Esophagus squamous epithelium (tissue), 4 donors: ENCODE measurements at regions not wholly inside any gene's neighbourhood (a gene's known extent, or its start where the extent isn't known, plus 50 kb on each side); places are given as distances from the start of the nearest gene placed in this dataset.

Source experiments
- POLR2A ChIP-seq, 4 donors: fragments of 450-650 bp; IDR thresholded peaks; one replicate each; pipeline ENCODE4 v1.6.1; 2017; ENCODE audit warnings: antibody characterized with exemption in 4 of 4, mild to moderate bottlenecking in 4 of 4, moderate library complexity in 3 of 4
- TF ChIP-seq, protein P1 (sequence below), 6 experiments: fragments of 450-650 bp in 4 of 6; fragments of 200-600 bp in 2 of 6; sonication (generic) in 2 of 6; IDR thresholded peaks; one replicate each; pipeline ENCODE4 v1.5.1; 2016 to 2019; ENCODE audit warnings: antibody characterized with exemption in 6 of 6, mild to moderate bottlenecking in 4 of 6, moderate library complexity in 4 of 6

DNA sequence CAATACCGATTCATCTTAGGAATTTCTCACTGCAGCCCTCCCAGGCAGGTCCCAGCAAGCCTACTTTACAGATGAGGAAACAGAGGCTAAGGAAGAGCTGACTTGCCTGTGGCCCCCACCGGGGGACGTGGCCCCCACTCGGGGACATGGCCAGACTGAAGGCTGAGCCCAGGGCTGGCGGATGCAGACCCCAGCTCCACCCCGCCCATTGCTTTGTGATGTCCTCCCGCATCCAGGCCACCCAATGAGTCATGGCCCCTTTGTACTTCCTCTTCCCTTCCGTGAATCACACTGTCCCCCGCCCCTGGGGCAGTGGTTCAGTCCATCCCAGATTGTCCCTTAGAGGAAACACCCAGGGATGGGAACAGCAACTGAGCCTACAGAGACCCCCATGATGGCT is 116.0 kb upstream of the ANO1 start:
- TF ChIP-seq, protein P1, sequence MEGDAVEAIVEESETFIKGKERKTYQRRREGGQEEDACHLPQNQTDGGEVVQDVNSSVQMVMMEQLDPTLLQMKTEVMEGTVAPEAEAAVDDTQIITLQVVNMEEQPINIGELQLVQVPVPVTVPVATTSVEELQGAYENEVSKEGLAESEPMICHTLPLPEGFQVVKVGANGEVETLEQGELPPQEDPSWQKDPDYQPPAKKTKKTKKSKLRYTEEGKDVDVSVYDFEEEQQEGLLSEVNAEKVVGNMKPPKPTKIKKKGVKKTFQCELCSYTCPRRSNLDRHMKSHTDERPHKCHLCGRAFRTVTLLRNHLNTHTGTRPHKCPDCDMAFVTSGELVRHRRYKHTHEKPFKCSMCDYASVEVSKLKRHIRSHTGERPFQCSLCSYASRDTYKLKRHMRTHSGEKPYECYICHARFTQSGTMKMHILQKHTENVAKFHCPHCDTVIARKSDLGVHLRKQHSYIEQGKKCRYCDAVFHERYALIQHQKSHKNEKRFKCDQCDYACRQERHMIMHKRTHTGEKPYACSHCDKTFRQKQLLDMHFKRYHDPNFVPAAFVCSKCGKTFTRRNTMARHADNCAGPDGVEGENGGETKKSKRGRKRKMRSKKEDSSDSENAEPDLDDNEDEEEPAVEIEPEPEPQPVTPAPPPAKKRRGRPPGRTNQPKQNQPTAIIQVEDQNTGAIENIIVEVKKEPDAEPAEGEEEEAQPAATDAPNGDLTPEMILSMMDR (IDR thresholded peaks at IDR 0.05): no peak
- TF ChIP-seq POLR2A (IDR thresholded peaks at IDR 0.05): no peak
